ENCODE measurements at regions not wholly inside any gene's neighbourhood (a gene's known extent, or its start where the extent isn't known, plus 50 kb on each side); places are given as distances from the start of the nearest gene placed in this dataset.

DNA sequence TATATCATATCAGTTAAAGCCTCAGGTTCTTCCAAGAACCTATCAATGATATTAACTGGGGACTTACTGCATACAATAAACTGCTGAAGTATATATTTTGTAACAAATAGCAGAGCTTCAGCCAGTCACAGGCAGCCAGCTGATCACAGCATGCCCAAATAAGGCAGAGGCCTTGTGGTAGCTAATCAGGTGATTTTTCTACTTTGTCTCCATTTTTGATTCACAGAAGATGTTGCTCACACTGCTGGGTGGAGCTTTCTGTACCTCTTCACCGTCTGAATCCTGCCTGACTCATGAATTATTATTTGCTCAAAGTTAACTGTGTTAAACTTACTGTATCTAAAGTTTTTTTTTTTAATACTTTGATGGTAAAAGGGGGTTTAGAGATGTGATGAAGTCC, 357.4 kb downstream of the PSAT1 start:
- TF ChIP-seq, protein P1, sequence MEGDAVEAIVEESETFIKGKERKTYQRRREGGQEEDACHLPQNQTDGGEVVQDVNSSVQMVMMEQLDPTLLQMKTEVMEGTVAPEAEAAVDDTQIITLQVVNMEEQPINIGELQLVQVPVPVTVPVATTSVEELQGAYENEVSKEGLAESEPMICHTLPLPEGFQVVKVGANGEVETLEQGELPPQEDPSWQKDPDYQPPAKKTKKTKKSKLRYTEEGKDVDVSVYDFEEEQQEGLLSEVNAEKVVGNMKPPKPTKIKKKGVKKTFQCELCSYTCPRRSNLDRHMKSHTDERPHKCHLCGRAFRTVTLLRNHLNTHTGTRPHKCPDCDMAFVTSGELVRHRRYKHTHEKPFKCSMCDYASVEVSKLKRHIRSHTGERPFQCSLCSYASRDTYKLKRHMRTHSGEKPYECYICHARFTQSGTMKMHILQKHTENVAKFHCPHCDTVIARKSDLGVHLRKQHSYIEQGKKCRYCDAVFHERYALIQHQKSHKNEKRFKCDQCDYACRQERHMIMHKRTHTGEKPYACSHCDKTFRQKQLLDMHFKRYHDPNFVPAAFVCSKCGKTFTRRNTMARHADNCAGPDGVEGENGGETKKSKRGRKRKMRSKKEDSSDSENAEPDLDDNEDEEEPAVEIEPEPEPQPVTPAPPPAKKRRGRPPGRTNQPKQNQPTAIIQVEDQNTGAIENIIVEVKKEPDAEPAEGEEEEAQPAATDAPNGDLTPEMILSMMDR (IDR thresholded peaks at IDR 0.05): no peak
- TF ChIP-seq EZH2phosphoT487 (IDR thresholded peaks at IDR 0.05): no peak
